ENCODE measurements at regions not wholly inside any gene's neighbourhood (a gene's known extent, or its start where the extent isn't known, plus 50 kb on each side); places are given as distances from the start of the nearest gene placed in this dataset.

GRCh38 chr13:38520041-38520440, 166.8 kb upstream of the FREM2 start:
- no peak for DNase-seq

GRCh38 chr13:38527140-38527539, 159.7 kb upstream of the FREM2 start:
- no peak for DNase-seq

GRCh38 chr13:38528986-38529385, 157.9 kb upstream of the FREM2 start:
- no peak for DNase-seq

- DNase-seq = no peak
Measured at GRCh38 chr13:38530492-38530891, 156.4 kb upstream of the FREM2 start.

- DNase-seq = peak; percentile 89
Measured at GRCh38 chr13:38535261-38535660, 151.6 kb upstream of the FREM2 start.

- no peak for DNase-seq
Measured at GRCh38 chr13:38537051-38537450, 149.8 kb upstream of the FREM2 start.

GRCh38 chr13:38538422-38538821, 148.5 kb upstream of the FREM2 start:
- DNase-seq = peak; percentile 60

- DNase-seq = no peak
Measured at GRCh38 chr13:38539632-38540031, 147.2 kb upstream of the FREM2 start.

- DNase-seq = no peak
Measured at GRCh38 chr13:38542601-38543000, 144.3 kb upstream of the FREM2 start.

GRCh38 chr13:38543561-38543960, 143.3 kb upstream of the FREM2 start:
- no peak for DNase-seq

GRCh38 chr13:38563739-38564138, 123.1 kb upstream of the FREM2 start:
- no peak for DNase-seq

- no peak for DNase-seq
Measured at GRCh38 chr13:38564256-38565150, 122.4 kb upstream of the FREM2 start.

- no peak for DNase-seq
Measured at GRCh38 chr13:38566023-38566422, 120.9 kb upstream of the FREM2 start.

GRCh38 chr13:38566519-38566918, 120.4 kb upstream of the FREM2 start:
- DNase-seq = peak; percentile 66

- no peak for DNase-seq
Measured at GRCh38 chr13:38570706-38571105, 116.2 kb upstream of the FREM2 start.

GRCh38 chr13:38575427-38575826, 111.5 kb upstream of the FREM2 start:
- no peak for DNase-seq

- DNase-seq = no peak
Measured at GRCh38 chr13:38577048-38577447, 109.8 kb upstream of the FREM2 start.

- DNase-seq = peak; percentile 67
Measured at GRCh38 chr13:38582133-38582532, 104.7 kb upstream of the FREM2 start.

GRCh38 chr13:38590230-38590629, 96.6 kb upstream of the FREM2 start:
- no peak for DNase-seq

- peak; percentile 90 for DNase-seq
Measured at GRCh38 chr13:38590796-38591507, 95.9 kb upstream of the FREM2 start.

GRCh38 chr13:38602266-38602665, 84.6 kb upstream of the FREM2 start:
- DNase-seq = no peak

- DNase-seq = no peak
Measured at GRCh38 chr13:38606699-38607535, 80.0 kb upstream of the FREM2 start.

- DNase-seq = no peak
Measured at GRCh38 chr13:38617936-38618335, 68.9 kb upstream of the FREM2 start.
